GM12891 (cell line): ENCODE measurements at regions not wholly inside any gene's neighbourhood (a gene's known extent, or its start where the extent isn't known, plus 50 kb on each side); places are given as distances from the start of the nearest gene placed in this dataset.

Experiments used
- POLR2A ChIP-seq: IDR thresholded peaks from 2 replicates; pipeline ENCODE4 v1.6.1; 2011; ENCODE audit warnings: low read depth, low read length, control low read depth
- POLR2AphosphoS5 ChIP-seq: IDR thresholded peaks from 2 replicates; pipeline ENCODE4 v1.6.1; 2011; ENCODE audit warnings: low read depth, low read length, control low read depth
- SPI1 ChIP-seq: IDR thresholded peaks from 2 replicates; pipeline ENCODE4 v1.6.1; 2011; ENCODE audit warnings: low read depth, low read length, control low read depth
- TAF1 ChIP-seq: IDR thresholded peaks from 2 replicates; pipeline ENCODE4 v1.6.1; 2011; ENCODE audit warnings: low read depth, low read length, control low read depth

- TF ChIP-seq POLR2AphosphoS5 (no peak), POLR2A (no peak), TAF1 (no peak), SPI1 (no peak)
These were observed 456.3 kb upstream of the DMAC1 start for GRCh38 chr9:8255850-8256249.
